ENCODE measurements at regions not wholly inside any gene's neighbourhood (a gene's known extent, or its start where the extent isn't known, plus 50 kb on each side); places are given as distances from the start of the nearest gene placed in this dataset.

DNA sequence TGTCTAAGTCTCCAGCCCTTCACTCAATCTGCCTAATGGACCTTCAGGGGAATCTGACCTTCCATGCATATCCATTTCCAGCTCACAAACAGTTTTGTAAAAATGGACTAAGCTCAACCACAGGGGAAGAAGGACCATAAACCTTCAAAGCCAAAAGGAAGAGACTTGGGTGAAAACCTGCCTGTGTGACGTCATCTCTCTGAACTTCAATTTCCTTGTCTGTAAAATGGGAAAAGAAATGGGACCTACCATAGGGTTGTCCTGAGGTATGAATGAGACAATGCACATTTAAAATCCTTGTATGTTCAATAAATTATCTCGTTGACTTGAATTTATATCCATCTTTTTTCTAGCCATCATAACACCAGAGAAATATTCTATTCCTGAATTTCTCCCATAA, 370.7 kb downstream of the INSC start:
- no peak for DNase-seq (ENCODE audit: low read depth)

DNA sequence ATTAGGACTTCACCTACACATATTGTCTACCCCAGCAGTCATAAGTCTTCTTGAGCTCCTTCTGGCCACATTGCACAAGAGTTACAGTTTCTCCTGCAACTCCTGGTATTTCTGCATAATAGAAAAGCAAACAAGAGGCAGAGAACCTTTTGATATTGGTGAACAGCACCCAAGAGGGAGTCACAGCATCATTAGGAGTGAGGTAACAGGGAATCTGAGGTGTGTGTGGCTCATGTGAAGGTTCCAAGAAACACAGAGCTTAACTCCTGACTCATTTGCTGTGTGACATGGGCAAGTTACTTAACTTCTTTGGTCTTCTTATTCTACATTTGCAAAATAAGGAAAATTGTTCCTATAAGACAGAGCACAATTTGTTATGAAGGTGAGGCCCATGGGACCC, 374.6 kb downstream of the INSC start:
- DNase-seq (ENCODE audit: low read depth): no peak

- no peak for DNase-seq (ENCODE audit: low read depth)
Measured at GRCh38 chr11:15490535-15490934, 375.8 kb downstream of the INSC start.

- DNase-seq (ENCODE audit: low read depth): peak; percentile 58
Measured at GRCh38 chr11:15493066-15493465, 378.3 kb downstream of the INSC start.

GRCh38 chr11:15493921-15494620, 379.3 kb downstream of the INSC start:
- peak; percentile 68 for DNase-seq (ENCODE audit: low read depth)

DNA sequence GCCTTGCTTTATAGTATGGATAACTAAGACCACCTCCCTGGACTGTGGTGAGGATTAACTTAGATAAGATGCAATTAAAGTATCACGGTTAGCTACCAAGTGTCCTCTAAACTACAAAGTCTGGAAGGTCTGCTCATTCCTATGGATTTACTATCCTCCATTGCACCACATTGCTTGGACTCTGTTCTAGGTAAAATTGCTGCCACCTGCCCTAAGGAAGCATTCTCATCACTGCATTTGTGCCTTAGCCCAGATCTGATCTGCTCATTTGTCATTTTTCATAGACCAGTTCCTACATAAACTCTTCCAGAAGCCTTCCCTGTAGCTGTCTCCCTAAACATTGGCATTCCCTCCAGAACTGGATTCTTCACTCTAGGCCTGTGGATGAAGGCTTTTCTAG, 380.0 kb downstream of the INSC start:
- no peak for DNase-seq (ENCODE audit: low read depth)

DNA sequence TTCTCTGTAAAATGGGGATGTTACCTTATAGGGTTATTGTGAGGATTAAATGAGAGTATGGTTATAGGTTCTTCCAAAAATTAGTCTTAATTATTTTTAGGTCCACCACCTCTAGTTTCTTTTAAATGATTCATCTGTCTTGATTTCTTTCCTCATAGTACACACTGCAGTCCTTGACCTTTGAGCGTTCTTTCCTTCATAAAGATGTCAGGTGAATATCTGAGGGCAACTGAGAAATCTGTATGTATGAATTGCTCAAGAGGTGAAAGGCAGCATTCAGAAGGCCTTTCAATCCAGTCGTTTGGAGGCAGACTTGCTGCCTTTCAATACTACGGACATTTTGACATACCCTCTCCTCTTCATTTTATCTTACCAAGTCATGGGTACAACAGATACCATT, 380.7 kb downstream of the INSC start:
- no peak for DNase-seq (ENCODE audit: low read depth)

- no peak for DNase-seq (ENCODE audit: low read depth)
Measured at GRCh38 chr11:15497366-15497765, 382.6 kb downstream of the INSC start.

- DNase-seq (ENCODE audit: low read depth): no peak
Measured at GRCh38 chr11:15499674-15500073, 385.0 kb downstream of the INSC start.

DNA sequence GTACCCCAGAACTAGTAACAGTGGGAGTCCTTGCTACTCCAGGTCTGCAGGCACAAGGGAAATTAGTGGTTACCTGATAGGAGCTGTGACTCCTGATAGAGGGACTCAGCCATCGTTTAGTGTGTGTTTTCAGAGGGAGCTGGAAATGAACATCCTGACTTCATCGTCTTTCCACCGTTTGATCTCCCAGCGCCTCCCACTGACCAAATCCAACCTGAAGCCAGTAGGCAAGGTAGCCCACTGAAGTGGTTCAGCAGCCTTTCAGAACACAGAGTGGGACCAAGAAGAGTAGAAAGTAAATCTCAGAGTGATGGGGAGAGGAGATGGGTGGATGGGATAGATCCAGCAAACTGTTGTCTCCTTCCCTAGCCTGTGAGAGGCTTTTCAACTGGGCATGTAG, 385.9 kb downstream of the INSC start:
- no peak for DNase-seq (ENCODE audit: low read depth)

DNA sequence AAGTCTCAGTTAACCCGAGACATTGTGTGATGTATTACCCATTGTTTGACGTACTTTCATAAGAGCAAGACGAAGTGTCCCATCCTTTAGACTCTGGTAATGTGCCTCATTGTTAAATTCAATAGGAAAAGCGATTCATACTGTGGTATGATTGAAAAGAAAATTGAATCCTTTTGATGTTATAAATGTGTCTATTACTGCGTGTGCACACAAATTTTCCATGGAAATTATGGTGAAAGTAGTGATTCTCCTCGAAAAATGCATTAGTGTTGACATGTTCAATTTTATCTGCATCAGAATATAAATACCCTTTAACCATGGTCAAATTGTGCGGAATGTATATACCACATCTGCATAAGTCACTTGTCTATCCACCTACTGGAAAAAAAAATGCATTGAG, 386.8 kb downstream of the INSC start:
- no peak for DNase-seq (ENCODE audit: low read depth)

GRCh38 chr11:15505155-15505554, 390.4 kb downstream of the INSC start:
- no peak for DNase-seq (ENCODE audit: low read depth)

DNA sequence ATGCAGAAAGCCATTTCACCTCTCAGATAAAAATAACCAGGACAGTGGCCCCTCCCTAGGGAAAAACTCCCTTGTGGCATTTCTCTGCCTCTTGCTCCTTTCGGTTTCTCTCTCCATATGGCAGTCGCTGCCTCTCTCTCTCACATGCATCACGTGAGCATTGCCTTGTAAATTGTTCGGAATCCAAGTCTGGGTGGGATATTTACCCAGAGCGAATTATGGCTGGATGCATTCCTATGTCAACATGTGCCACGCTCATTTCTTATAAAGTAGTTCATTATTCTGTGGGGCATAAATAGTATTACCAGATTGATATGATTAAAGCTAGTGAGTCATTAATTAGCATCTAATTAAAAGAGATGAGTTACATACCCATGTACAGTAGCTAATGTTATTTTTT, 392.9 kb downstream of the INSC start:
- DNase-seq (ENCODE audit: low read depth): peak; percentile 51

GRCh38 chr11:15509082-15509481, 394.4 kb downstream of the INSC start:
- no peak for DNase-seq (ENCODE audit: low read depth)

DNA sequence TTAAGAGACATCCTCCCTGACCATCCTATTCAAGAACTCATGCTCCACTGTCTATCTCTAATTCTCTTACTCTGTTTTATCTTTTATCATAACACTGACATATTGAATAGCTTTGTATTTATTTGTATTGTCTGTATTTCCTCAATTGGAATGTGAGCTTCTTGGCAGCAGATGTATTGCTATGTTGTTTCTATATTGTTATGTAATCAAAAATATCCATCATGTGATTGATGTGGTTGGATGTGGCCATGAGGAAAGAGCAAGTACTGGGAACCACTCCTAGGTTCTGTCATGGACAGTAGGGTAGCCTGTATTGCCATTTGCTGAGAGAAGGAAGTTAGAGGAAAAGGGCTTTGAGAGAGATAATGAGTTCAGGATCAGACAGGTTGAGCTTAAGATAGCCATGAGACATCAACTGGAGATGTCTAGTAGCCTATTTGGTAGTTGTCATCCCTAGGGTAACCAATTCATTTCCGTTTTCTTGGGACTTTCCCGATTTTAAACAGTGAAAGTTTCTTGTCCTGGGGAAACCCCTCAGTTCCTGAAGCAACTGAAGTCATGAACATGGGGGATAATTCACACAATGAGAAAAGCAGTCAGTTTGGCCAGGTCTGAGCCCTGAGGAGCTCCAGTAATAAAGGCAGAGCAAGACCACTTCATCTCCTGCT, 404.5 kb downstream of the INSC start:
- no peak for DNase-seq (ENCODE audit: low read depth)

- no peak for DNase-seq (ENCODE audit: low read depth)
Measured at GRCh38 chr11:15519911-15520310, 405.2 kb downstream of the INSC start.

DNA sequence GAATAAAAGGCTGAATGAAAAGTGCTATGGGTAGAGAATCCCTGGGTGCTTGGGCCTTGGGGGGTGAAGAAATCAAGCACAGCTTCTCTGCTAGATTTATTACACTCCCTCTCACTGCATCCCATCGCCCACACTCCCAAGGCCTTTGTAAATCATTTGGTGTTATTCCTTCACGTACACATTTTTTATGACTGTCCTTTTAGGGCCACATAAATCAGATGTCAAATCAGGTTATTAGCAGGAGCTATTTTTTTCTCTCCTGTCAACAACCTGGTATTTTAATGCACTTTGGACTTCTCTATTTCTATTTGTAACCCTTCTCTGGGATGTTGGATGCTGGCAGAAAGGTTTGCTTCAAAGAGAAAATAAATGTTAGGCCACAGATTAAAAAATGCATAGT, 408.8 kb downstream of the INSC start:
- DNase-seq (ENCODE audit: low read depth): no peak

DNA sequence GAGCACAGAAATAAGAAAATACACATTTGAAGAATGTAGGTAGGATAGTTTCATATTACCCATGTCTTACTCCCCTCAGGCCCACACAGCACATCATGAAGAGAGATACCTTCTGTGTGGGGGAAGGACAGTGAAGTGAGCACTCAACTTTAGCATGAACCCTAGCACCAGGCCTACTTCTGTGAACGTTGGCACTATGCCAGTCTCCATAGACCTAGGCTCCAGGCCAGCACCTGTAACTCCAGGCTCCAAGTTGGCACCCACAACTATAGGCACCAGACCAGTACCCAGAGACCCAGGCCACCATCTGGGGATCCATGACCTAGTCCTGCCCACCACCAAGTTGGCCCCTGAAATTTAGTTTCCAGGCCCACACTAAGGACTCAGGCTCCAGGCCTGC, 410.9 kb downstream of the INSC start:
- DNase-seq (ENCODE audit: low read depth): no peak

DNA sequence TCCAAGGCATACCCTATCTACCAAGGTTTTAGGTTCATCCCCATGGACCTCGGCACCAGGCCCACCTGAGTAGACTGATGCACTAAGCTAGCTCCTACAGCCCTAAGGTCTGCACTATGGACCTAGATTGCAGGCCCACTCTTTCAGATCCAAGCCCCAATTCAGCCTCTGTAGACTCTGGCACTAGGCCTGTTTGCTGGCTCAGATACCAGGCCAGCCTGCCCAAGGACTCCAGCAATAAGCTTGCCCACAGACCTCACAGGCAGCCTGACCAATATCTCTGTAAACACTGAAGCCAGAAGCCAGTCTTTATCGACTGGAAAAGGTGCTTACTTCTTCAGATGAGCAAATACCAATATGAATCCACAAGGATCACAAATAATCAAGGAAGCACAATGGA, 411.3 kb downstream of the INSC start:
- no peak for DNase-seq (ENCODE audit: low read depth)

GRCh38 chr11:15526859-15527450, 412.2 kb downstream of the INSC start:
- no peak for DNase-seq (ENCODE audit: low read depth)

DNA sequence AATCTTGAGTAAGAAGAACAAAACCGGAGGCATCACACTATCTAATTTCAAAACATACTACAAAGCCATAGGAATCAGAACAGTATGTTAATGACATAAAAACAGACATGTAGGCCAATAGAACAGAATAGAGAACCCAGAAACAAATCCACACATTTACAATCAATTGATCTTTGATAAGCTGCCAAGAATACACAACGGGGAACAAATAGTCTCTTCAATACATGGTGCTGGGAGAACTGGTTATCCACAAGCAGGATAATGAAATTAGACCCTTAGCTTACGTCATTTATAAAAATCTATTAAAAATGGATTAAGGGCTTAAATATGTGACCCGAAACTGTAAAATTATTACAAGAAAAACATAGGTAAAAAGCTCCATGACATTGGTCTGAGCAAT, 417.7 kb downstream of the INSC start:
- no peak for DNase-seq (ENCODE audit: low read depth)

DNA sequence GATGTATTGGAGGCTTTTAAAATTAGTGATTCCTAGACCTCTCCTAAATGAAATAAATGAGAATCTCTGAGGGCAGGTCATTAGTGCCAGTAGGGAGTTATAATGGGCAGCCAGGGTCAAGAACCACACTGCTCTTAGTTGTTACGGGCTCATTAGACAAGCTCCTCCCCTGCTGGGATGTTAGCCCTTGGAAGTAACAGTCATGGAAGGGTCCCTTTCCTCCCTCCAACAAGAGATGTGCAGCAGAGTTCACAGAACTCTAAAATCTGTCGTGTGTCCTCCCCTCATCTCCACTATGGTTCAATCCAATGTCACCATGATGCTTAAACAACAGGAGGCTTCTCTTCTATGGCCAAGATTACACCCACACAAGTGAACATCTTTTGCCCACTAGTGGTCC, 419.5 kb downstream of the INSC start:
- no peak for DNase-seq (ENCODE audit: low read depth)

- DNase-seq (ENCODE audit: low read depth): no peak
Measured at GRCh38 chr11:15535414-15535813, 420.7 kb downstream of the INSC start.
